CD4-positive, alpha-beta memory T cell (primary cell): ENCODE measurements at regions not wholly inside any gene's neighbourhood (a gene's known extent, or its start where the extent isn't known, plus 50 kb on each side); places are given as distances from the start of the nearest gene placed in this dataset.

Experiments
- CTCF ChIA-PET: fragments of 350-600 bp; sonication (Branson Sonifier 250); formaldehyde crosslinking; loops from one replicate; lab custom pipeline; 2021; ENCODE audit warnings: inconsistent platforms; ENCODE audit not compliant: partially characterized antibody; lab: Charles Lee
- POLR2A ChIA-PET: fragments of 350-600 bp; sonication (Branson Sonifier 250); formaldehyde crosslinking; loops from one replicate; lab custom pipeline; 2021; ENCODE audit not compliant: partially characterized antibody; lab: Charles Lee
- DNase-seq, 5 donors: peaks; one replicate each; pipeline versions ENCODE4 v3.0.0 to v3.0.0-alpha.2; 2020 to 2022; ENCODE audit warnings: mixed read lengths in 1 of 5
- H3K27ac ChIP-seq: one replicate; pipeline ENCODE4 v1.7.0; 2013; ENCODE audit warnings: low read depth, low read length
- H3K27me3 ChIP-seq: 2 replicates; pipeline ENCODE4 v1.7.0; 2013; ENCODE audit warnings: mild to moderate bottlenecking, low read length, moderate library complexity; ENCODE audit not compliant: insufficient read depth
- H3K36me3 ChIP-seq: 2 replicates; pipeline ENCODE4 v1.7.0; 2013; ENCODE audit warnings: mild to moderate bottlenecking, low read length, moderate library complexity; ENCODE audit not compliant: insufficient read depth
- H3K4me1 ChIP-seq: 2 replicates; pipeline ENCODE4 v1.7.0; 2013; ENCODE audit warnings: mild to moderate bottlenecking, low read length, moderate library complexity; ENCODE audit not compliant: insufficient read depth
- H3K4me3 ChIP-seq, 2 donors: one replicate each; pipeline ENCODE4 v1.7.0; 2013; ENCODE audit warnings: low read length in 2 of 2, mild to moderate bottlenecking in 1 of 2
- H3K9me3 ChIP-seq, 2 donors: one replicate each; pipeline ENCODE4 v1.7.0; 2013; ENCODE audit warnings: low read length in 2 of 2, control low read depth in 1 of 2; ENCODE audit not compliant: control insufficient read depth in 1 of 2
- H3K27ac Mint-ChIP-seq, 7 donors: one replicate each; pipeline ENCODE4 v1.8.0; 2020 to 2021; ENCODE audit warnings: mixed read lengths in 7 of 7, mild to moderate bottlenecking in 6 of 7, inconsistent platforms in 3 of 7, moderate library complexity in 3 of 7
- H3K27me3 Mint-ChIP-seq, 2 donors: one replicate each; pipeline ENCODE4 v1.8.0; 2020 to 2021; ENCODE audit warnings: mixed read lengths in 2 of 2
- H3K36me3 Mint-ChIP-seq, 2 donors: one replicate each; pipeline ENCODE4 v1.8.0; 2020 to 2021; ENCODE audit warnings: mixed read lengths in 2 of 2, inconsistent platforms in 1 of 2, mild to moderate bottlenecking in 1 of 2
- H3K4me1 Mint-ChIP-seq, 4 donors: one replicate each; pipeline ENCODE4 v1.8.0; 2020 to 2021; ENCODE audit warnings: mixed read lengths in 4 of 4, mild to moderate bottlenecking in 1 of 4
- H3K4me3 Mint-ChIP-seq, 8 donors: one replicate each; pipeline ENCODE4 v1.8.0; 2020 to 2021; ENCODE audit warnings: mixed read lengths in 8 of 8, mild to moderate bottlenecking in 7 of 8, moderate library complexity in 6 of 8, inconsistent platforms in 3 of 8
- H3K9me3 Mint-ChIP-seq, 8 donors: one replicate each; pipeline ENCODE4 v1.8.0; 2020 to 2021; ENCODE audit warnings: mixed read lengths in 8 of 8, mild to moderate bottlenecking in 5 of 8, inconsistent platforms in 3 of 8, moderate library complexity in 1 of 8
- intact Hi-C: fragments of 100-400 bp; cut with micrococcal nuclease; formaldehyde crosslinking; loops from one replicate; pipeline ENCODE4 v1.15.1; 2023

DNA sequence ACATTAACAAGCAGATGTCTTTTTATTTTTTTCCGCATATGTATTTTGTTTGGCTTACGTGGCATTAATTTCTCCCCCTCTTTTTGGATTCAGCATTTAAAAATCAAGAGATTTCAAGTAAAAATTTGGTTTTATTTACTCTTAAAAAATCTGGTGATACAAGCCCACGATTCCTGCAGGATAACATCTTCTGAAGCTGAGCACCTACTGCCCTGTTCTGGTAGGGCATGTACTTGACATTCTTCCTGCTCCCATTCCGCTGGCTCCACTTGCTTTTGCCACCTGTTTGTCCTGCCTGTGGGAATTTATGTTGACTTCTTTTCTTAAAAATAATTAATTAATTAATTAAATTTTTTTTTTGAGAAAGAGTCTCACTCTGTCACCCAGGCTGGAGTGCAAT lies 105.2 kb upstream of the SLC25A13 start:
- Histone ChIP-seq H3K27ac (no peak overlapping the region), H3K9me3 (no peaks in the 10 kb centered on the region), H3K4me3 (no peak overlapping the region), H3K4me1 (peaks cover 9% of the 10 kb centered on the region), H3K27me3 (no peaks in the 10 kb centered on the region), H3K36me3 (no peaks in the 10 kb centered on the region)
- no peak overlapping the region for H3K4me3 Mint-ChIP-seq
- no peak for DNase-seq
- H3K27me3 Mint-ChIP-seq, result peaks cover 1 to 7% of the 10 kb centered on the region in 2 donors
- H3K9me3 Mint-ChIP-seq, result peaks cover 0 to 2% (median 0%) of the 10 kb centered on the region in 8 donors
- intact Hi-C loops, result no loop called here
- H3K27ac Mint-ChIP-seq, result peak overlapping the region in 1 of 7 donors; percentile 13
- H3K4me1 Mint-ChIP-seq, result peaks cover 4 to 12% (median 9%) of the 10 kb centered on the region in 4 donors
- no peaks in the 10 kb centered on the region for H3K36me3 Mint-ChIP-seq
- ChIA-PET POLR2A (no interaction called here), CTCF (no interaction called here)

DNA sequence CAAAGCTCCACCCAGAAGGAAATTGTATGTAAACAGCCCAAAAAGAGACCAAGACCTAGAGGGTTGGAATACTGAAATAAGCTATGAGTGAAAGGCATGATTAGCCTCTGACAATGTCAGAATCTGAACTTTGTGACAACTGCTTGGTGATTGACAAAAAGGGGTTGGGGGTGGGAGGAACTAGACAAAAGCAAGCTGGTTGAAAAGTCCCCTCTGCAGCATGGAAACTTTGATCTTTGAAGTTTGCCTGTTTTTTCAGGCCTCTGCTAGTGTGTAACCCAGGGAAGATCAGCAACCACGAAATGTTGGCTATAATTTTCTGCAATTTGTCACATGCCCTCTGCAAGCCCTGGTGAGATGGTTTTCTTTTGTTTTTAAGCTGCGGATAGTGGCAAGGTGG lies 104.8 kb upstream of the SLC25A13 start:
- Mint-ChIP-seq H3K4me1 (peaks cover 4 to 12% (median 9%) of the 10 kb centered on the region in 4 donors), H3K36me3 (no peaks in the 10 kb centered on the region), H3K27me3 (peaks cover 1 to 7% of the 10 kb centered on the region in 2 donors), H3K9me3 (peaks cover 0 to 2% (median 0%) of the 10 kb centered on the region in 8 donors), H3K27ac (no peak overlapping the region), H3K4me3 (no peak overlapping the region)
- CTCF ChIA-PET, result interaction anchor here (1.1 kb wide), 1 partner anchor 13 kb away, joined by 3 read pairs; no protein-coding TSS in a partner anchor
- intact Hi-C loops, result no loop called here
- DNase-seq, result no peak
- Histone ChIP-seq H3K36me3 (no peaks in the 10 kb centered on the region), H3K4me3 (no peak overlapping the region), H3K9me3 (no peaks in the 10 kb centered on the region), H3K27me3 (no peaks in the 10 kb centered on the region), H3K4me1 (peaks cover 9% of the 10 kb centered on the region), H3K27ac (no peak overlapping the region)
- POLR2A ChIA-PET, result no interaction called here

DNA sequence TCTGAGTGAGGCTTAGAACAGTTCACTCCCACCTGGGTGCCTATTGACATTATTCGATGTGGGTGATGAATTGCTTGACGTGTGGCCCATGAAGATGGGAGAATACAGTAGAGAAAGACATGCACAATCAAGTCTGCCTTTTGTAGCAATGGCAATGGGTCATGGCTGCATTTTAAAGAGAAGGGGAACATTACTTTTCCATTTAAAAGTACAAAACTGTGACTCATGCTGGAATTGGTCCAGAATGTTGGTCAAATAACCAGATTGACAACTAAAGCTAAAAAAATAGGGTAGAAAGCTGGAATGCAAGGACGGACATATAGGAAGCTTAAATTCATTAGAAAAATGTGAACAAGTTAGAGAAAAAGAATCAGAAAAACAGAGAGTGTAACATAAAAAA lies 104.1 kb upstream of the SLC25A13 start:
- Mint-ChIP-seq H3K36me3 (no peaks in the 10 kb centered on the region), H3K4me1 (peaks cover 4 to 12% (median 9%) of the 10 kb centered on the region in 4 donors), H3K27me3 (peaks cover 1 to 7% of the 10 kb centered on the region in 2 donors), H3K4me3 (no peak overlapping the region), H3K27ac (no peak overlapping the region), H3K9me3 (peaks cover 0 to 2% (median 0%) of the 10 kb centered on the region in 8 donors)
- ChIA-PET CTCF (interaction anchor here (1.1 kb wide), 1 partner anchor 12 kb away, joined by 3 read pairs; no protein-coding TSS in a partner anchor), POLR2A (no interaction called here)
- no peaks in the 10 kb centered on the region for H3K36me3 ChIP-seq
- H3K27me3 ChIP-seq, result no peaks in the 10 kb centered on the region
- peaks cover 9% of the 10 kb centered on the region for H3K4me1 ChIP-seq
- H3K27ac ChIP-seq, result no peak overlapping the region
- DNase-seq, result no peak
- H3K9me3 ChIP-seq, result no peaks in the 10 kb centered on the region
- no peak overlapping the region for H3K4me3 ChIP-seq
- intact Hi-C loops, result no loop called here

DNA sequence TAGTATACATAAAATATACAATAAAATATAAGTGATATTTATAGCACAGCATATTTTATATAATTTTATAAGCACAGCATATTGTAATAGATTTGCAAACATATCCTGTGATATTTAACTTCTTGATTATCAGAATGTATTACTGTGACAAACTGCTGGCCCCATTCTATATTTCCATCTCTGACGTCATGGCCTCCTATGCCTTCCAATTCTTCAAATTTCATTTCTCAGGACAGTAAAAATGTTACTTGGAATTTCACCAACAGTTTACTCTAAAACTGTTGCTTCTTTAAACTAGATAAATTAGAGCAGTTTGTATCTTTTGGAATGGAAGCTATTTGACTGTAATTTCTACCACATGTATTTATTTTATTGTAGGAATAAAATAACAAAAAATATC lies 102.5 kb upstream of the SLC25A13 start:
- ChIA-PET POLR2A (no interaction called here), CTCF (no interaction called here)
- H3K9me3 Mint-ChIP-seq, result peaks cover 0 to 2% (median 0%) of the 10 kb centered on the region in 8 donors
- H3K4me3 Mint-ChIP-seq, result no peak overlapping the region
- Histone ChIP-seq H3K4me3 (no peak overlapping the region), H3K27ac (no peak overlapping the region), H3K36me3 (no peaks in the 10 kb centered on the region), H3K4me1 (no peaks in the 10 kb centered on the region), H3K27me3 (no peaks in the 10 kb centered on the region), H3K9me3 (no peaks in the 10 kb centered on the region)
- H3K27ac Mint-ChIP-seq, result no peak overlapping the region
- no peaks in the 10 kb centered on the region for H3K4me1 Mint-ChIP-seq
- peaks cover 1 to 6% of the 10 kb centered on the region in 2 donors for H3K27me3 Mint-ChIP-seq
- H3K36me3 Mint-ChIP-seq, result no peaks in the 10 kb centered on the region
- DNase-seq, result no peak
- intact Hi-C loops, result no loop called here

DNA sequence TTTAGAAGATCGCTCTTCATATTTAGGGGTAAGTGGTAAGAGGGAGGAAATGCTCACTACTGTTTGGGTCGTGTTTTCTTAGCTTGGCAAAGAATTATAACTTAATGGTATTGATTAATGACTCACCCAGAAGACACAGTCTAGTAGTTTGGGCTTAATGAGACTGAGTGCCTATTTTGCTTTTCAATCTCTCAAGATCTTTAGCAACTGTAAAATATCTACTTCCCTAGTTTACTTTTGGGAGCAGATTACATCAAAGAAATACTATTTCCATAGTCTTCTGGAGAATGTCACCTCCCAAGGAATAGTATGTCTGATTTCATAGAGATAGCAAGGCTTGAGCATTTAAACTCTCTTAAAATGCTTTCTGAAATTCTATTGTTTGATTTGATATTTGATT lies 100.5 kb upstream of the SLC25A13 start:
- CTCF ChIA-PET, result no interaction called here
- no peak overlapping the region for H3K27ac ChIP-seq
- no peak overlapping the region for H3K27ac Mint-ChIP-seq
- H3K4me3 ChIP-seq, result no peak overlapping the region
- H3K9me3 ChIP-seq, result no peaks in the 10 kb centered on the region
- DNase-seq, result no peak
- peaks cover 0 to 3% of the 10 kb centered on the region in 2 donors for H3K27me3 Mint-ChIP-seq
- POLR2A ChIA-PET, result no interaction called here
- no peaks in the 10 kb centered on the region for H3K4me1 ChIP-seq
- H3K9me3 Mint-ChIP-seq, result peaks cover 0 to 2% (median 0%) of the 10 kb centered on the region in 8 donors
- H3K36me3 ChIP-seq, result no peaks in the 10 kb centered on the region
- H3K4me1 Mint-ChIP-seq, result no peaks in the 10 kb centered on the region
- no peak overlapping the region for H3K4me3 Mint-ChIP-seq
- no peaks in the 10 kb centered on the region for H3K27me3 ChIP-seq
- intact Hi-C loops, result no loop called here
- H3K36me3 Mint-ChIP-seq, result no peaks in the 10 kb centered on the region

DNA sequence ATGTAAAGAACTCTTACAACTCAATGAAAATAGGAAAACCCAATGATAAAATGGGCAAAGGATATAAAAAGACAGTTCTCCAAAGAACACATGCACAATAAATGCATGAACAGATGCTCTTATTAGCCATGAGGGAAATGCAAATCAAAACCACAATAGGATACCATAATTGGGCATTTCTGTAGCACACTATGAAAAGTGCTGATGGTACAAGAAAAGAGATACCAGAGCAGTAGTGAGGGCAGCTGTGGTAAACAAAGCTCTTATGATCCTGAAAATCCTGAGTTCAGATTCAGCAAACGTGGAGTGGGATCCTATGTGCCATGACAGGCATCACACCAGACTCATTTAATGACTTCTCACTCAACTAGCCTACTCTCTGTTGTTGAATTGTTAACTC lies 96.7 kb upstream of the SLC25A13 start:
- Histone ChIP-seq H3K27ac (no peak overlapping the region), H3K36me3 (no peaks in the 10 kb centered on the region), H3K4me1 (no peaks in the 10 kb centered on the region), H3K27me3 (no peaks in the 10 kb centered on the region), H3K9me3 (no peaks in the 10 kb centered on the region), H3K4me3 (no peak overlapping the region)
- Mint-ChIP-seq H3K27ac (no peak overlapping the region), H3K9me3 (peaks cover 0 to 2% (median 0%) of the 10 kb centered on the region in 8 donors), H3K4me3 (no peak overlapping the region), H3K4me1 (no peaks in the 10 kb centered on the region), H3K36me3 (no peaks in the 10 kb centered on the region), H3K27me3 (peaks cover 0 to 8% of the 10 kb centered on the region in 2 donors)
- POLR2A ChIA-PET, result no interaction called here
- DNase-seq, result no peak
- CTCF ChIA-PET, result no interaction called here
- intact Hi-C loops, result loop anchor here (5.0 kb wide), 1 partner anchor 759 kb away; no protein-coding TSS in a partner anchor

DNA sequence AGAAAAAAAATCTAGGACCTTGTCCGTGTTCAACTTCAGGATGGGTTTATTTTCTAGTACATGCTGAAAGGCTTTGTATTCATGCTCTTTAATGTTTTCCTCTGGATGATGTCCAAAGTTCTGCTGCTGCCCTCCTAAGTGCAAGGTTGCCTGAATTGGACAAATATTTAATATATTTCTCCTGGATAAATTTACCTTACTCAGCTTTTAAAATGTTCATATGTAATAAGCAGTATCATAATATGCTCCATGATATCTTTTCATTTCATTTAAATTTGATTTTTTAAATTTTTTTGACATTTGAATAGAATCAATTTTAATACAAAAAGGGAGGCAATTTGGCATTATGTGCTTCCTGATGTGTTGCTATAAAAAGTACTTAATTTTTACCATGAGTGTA lies 95.9 kb upstream of the SLC25A13 start:
- Histone ChIP-seq H3K9me3 (no peaks in the 10 kb centered on the region), H3K36me3 (no peaks in the 10 kb centered on the region), H3K4me1 (no peaks in the 10 kb centered on the region), H3K4me3 (no peak overlapping the region), H3K27me3 (no peaks in the 10 kb centered on the region), H3K27ac (no peak overlapping the region)
- no peak overlapping the region for H3K4me3 Mint-ChIP-seq
- ChIA-PET POLR2A (no interaction called here), CTCF (no interaction called here)
- peaks cover 0 to 2% (median 0%) of the 10 kb centered on the region in 8 donors for H3K9me3 Mint-ChIP-seq
- no peak for DNase-seq
- H3K36me3 Mint-ChIP-seq, result no peaks in the 10 kb centered on the region
- H3K27me3 Mint-ChIP-seq, result peaks cover 0 to 8% of the 10 kb centered on the region in 2 donors
- H3K27ac Mint-ChIP-seq, result no peak overlapping the region
- intact Hi-C loops, result loop anchor here (5.0 kb wide), 1 partner anchor 760 kb away; no protein-coding TSS in a partner anchor
- no peaks in the 10 kb centered on the region for H3K4me1 Mint-ChIP-seq
